Nephron (organoid): ENCODE measurements at regions not wholly inside any gene's neighbourhood (a gene's known extent, or its start where the extent isn't known, plus 50 kb on each side); places are given as distances from the start of the nearest gene placed in this dataset.

Source experiments
- H3K27ac Mint-ChIP-seq, 3 experiments: 2 replicates each; pipeline ENCODE4 v1.8.0; 2020; ENCODE audit warnings: mixed read lengths in 3 of 3, mild to moderate bottlenecking in 2 of 3, moderate library complexity in 1 of 3
- H3K27me3 Mint-ChIP-seq: 2 replicates; pipeline ENCODE4 v1.8.0; 2021; ENCODE audit warnings: low read depth, mild to moderate bottlenecking, moderate library complexity, mixed read lengths
- H3K36me3 Mint-ChIP-seq: 2 replicates; pipeline ENCODE4 v1.8.0; 2020; ENCODE audit warnings: low read depth, mixed read lengths
- H3K4me1 Mint-ChIP-seq: 2 replicates; pipeline ENCODE4 v1.8.0; 2020; ENCODE audit warnings: mixed read lengths
- H3K4me3 Mint-ChIP-seq, 3 experiments: 2 replicates each; pipeline ENCODE4 v1.8.0; 2020; ENCODE audit warnings: mild to moderate bottlenecking in 3 of 3, mixed read lengths in 3 of 3, moderate library complexity in 2 of 3
- H3K9me3 Mint-ChIP-seq: 2 replicates; pipeline ENCODE4 v1.8.0; 2020; ENCODE audit warnings: mixed read lengths
- CTCF ChIP-seq, 3 experiments: fragments of 200-600 bp; sonication (generic); IDR thresholded peaks; one replicate each; pipeline ENCODE4 v1.5.0; 2021; ENCODE audit warnings: antibody characterized with exemption in 3 of 3; ENCODE audit not compliant: unreplicated experiment in 3 of 3

- Mint-ChIP-seq H3K9me3 (no peaks in the 10 kb centered on the region), H3K27ac (no peak overlapping the region), H3K36me3 (no peaks in the 10 kb centered on the region), H3K4me1 (no peaks in the 10 kb centered on the region), H3K4me3 (no peak overlapping the region), H3K27me3 (peaks cover 14% of the 10 kb centered on the region)
- no peak for TF ChIP-seq CTCF (IDR thresholded peaks at IDR 0.05; ENCODE audit: unreplicated experiment in 3 of 3)
Observed at GRCh38 chr3:54036543-54036942, 85.8 kb upstream of the CACNA2D3 start.

GRCh38 chr3:54034971-54035370 lies 87.4 kb upstream of the CACNA2D3 start:
- no peaks in the 10 kb centered on the region for H3K36me3 Mint-ChIP-seq

GRCh38 chr3:54033761-54034160 lies 88.6 kb upstream of the CACNA2D3 start:
- H3K4me1 Mint-ChIP-seq: no peaks in the 10 kb centered on the region
- no peaks in the 10 kb centered on the region for H3K36me3 Mint-ChIP-seq
- H3K4me3 Mint-ChIP-seq: no peak overlapping the region
- H3K27ac Mint-ChIP-seq: no peak overlapping the region
- peaks cover 12% of the 10 kb centered on the region for H3K27me3 Mint-ChIP-seq
- TF ChIP-seq CTCF (IDR thresholded peaks at IDR 0.05; ENCODE audit: unreplicated experiment in 3 of 3): no peak
- peaks cover 3% of the 10 kb centered on the region for H3K9me3 Mint-ChIP-seq

More at GRCh38 chr3:54034971-54035370, 87.4 kb upstream of the CACNA2D3 start:
- TF ChIP-seq CTCF (IDR thresholded peaks at IDR 0.05; ENCODE audit: unreplicated experiment in 3 of 3): no peak
- Mint-ChIP-seq H3K27ac (no peak overlapping the region), H3K27me3 (peaks cover 18% of the 10 kb centered on the region), H3K9me3 (peaks cover 3% of the 10 kb centered on the region), H3K4me1 (no peaks in the 10 kb centered on the region), H3K4me3 (no peak overlapping the region)

GRCh38 chr3:54032598-54032997 lies 89.8 kb upstream of the CACNA2D3 start:
- no peak for TF ChIP-seq CTCF (IDR thresholded peaks at IDR 0.05; ENCODE audit: unreplicated experiment in 3 of 3)
- Mint-ChIP-seq H3K27me3 (peaks cover 12% of the 10 kb centered on the region), H3K36me3 (no peaks in the 10 kb centered on the region), H3K4me1 (no peaks in the 10 kb centered on the region), H3K27ac (no peak overlapping the region), H3K4me3 (no peak overlapping the region), H3K9me3 (peaks cover 3% of the 10 kb centered on the region)

GRCh38 chr3:54028372-54028771 lies 94.0 kb upstream of the CACNA2D3 start:
- no peak overlapping the region for H3K4me3 Mint-ChIP-seq
- peaks cover 3% of the 10 kb centered on the region for H3K9me3 Mint-ChIP-seq
- peaks cover 9% of the 10 kb centered on the region for H3K4me1 Mint-ChIP-seq
- H3K27ac Mint-ChIP-seq: no peak overlapping the region
- peaks cover 17% of the 10 kb centered on the region for H3K27me3 Mint-ChIP-seq
- no peak for TF ChIP-seq CTCF (IDR thresholded peaks at IDR 0.05; ENCODE audit: unreplicated experiment in 3 of 3)
- H3K36me3 Mint-ChIP-seq: no peaks in the 10 kb centered on the region

- H3K9me3 Mint-ChIP-seq: peaks cover 3% of the 10 kb centered on the region
- TF ChIP-seq CTCF (IDR thresholded peaks at IDR 0.05; ENCODE audit: unreplicated experiment in 3 of 3): no peak
- H3K27ac Mint-ChIP-seq: peak overlapping the region in 2 of 3 experiments; percentile 2 to 51
- no peak overlapping the region for H3K4me3 Mint-ChIP-seq
- H3K36me3 Mint-ChIP-seq: no peaks in the 10 kb centered on the region
- H3K4me1 Mint-ChIP-seq: peaks cover 9% of the 10 kb centered on the region
- peaks cover 18% of the 10 kb centered on the region for H3K27me3 Mint-ChIP-seq
Observed at GRCh38 chr3:54026543-54026942, 95.8 kb upstream of the CACNA2D3 start.
